Prostate gland (tissue), 2 donors: ENCODE measurements at regions not wholly inside any gene's neighbourhood (a gene's known extent, or its start where the extent isn't known, plus 50 kb on each side); places are given as distances from the start of the nearest gene placed in this dataset.

Experiments used
- CTCF ChIP-seq, 4 experiments: fragments of 200-600 bp in 2 of 4; fragments of 450-650 bp in 2 of 4; sonication (generic) in 2 of 4; IDR thresholded peaks; 1 replicate in 3 of 4; 2 replicates in 1 of 4; pipeline ENCODE4 v1.5.1; 2016 to 2019; ENCODE audit warnings: antibody characterized with exemption in 4 of 4, mild to moderate bottlenecking in 2 of 4, moderate library complexity in 2 of 4
- POLR2A ChIP-seq: fragments of 450-650 bp; IDR thresholded peaks from one replicate; pipeline ENCODE4 v1.6.1; 2016; ENCODE audit warnings: antibody characterized with exemption, mild to moderate bottlenecking
- POLR2AphosphoS5 ChIP-seq: sonication (generic); formaldehyde crosslinking; IDR thresholded peaks from one replicate; pipeline ENCODE4 v1.6.1; 2017; ENCODE audit warnings: antibody characterized with exemption

DNA sequence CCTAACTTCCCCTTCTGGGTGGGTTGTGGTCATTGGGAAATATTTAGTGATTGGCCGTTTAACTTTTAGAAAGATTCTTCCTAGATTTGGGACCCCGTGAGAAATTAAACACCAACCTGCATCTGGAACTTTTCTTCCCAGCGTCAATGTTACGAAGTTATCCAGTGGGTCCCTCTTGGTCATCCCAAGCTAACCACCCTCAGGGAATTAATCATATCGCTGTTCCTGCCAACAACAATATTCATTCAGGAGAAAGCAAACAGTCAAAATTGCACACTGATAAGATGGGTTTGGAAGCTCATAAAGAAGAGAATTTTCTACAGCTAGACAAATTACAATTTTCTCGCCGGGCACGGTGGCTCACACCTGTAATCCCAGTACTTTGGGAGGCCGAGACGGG, 121.2 kb upstream of the STX18 start:
- TF ChIP-seq POLR2AphosphoS5: no peak
- no peak for TF ChIP-seq CTCF (IDR thresholded peaks at IDR 0.05)
- TF ChIP-seq POLR2A: no peak
